ENCODE measurements at regions not wholly inside any gene's neighbourhood (a gene's known extent, or its start where the extent isn't known, plus 50 kb on each side); places are given as distances from the start of the nearest gene placed in this dataset.
"Not testable (repeated sequence)": the region's sequence is repeated elsewhere in the genome, so short reads cannot be mapped to it uniquely, and the experiment has no call there.

GRCh38 chr14:86943391-86944365, 1049.3 kb downstream of the GALC start:
- no peak for DNase-seq

- DNase-seq: no peak
Observed at GRCh38 chr14:86942936-86943335, 1050.0 kb downstream of the GALC start.

GRCh38 chr14:86940106-86940505, 1052.9 kb downstream of the GALC start:
- DNase-seq: no peak

GRCh38 chr14:86938320-86938719, 1054.7 kb downstream of the GALC start:
- no peak for DNase-seq

- DNase-seq: no peak
Observed at GRCh38 chr14:86936556-86936955, 1056.4 kb downstream of the GALC start.

- DNase-seq: no peak
Observed at GRCh38 chr14:86935241-86935885, 1057.6 kb downstream of the GALC start.

- no peak for DNase-seq
Observed at GRCh38 chr14:86933958-86934595, 1058.9 kb downstream of the GALC start.

- DNase-seq: no peak
Observed at GRCh38 chr14:86933460-86933859, 1059.5 kb downstream of the GALC start.

GRCh38 chr14:86915406-86915805, 1077.6 kb downstream of the GALC start:
- no peak for DNase-seq

GRCh38 chr14:86912709-86913108, 1080.3 kb downstream of the GALC start:
- no peak for DNase-seq

- no peak for DNase-seq
Observed at GRCh38 chr14:86911486-86911885, 1081.5 kb downstream of the GALC start.

- DNase-seq: not testable (repeated sequence)
Observed at GRCh38 chr14:86905386-86905926, 1087.5 kb downstream of the GALC start.

GRCh38 chr14:86902176-86902950, 1090.6 kb downstream of the GALC start:
- no peak for DNase-seq

GRCh38 chr14:86897704-86898513, 1095.1 kb downstream of the GALC start:
- no peak for DNase-seq

- DNase-seq: no peak
Observed at GRCh38 chr14:86897224-86897623, 1095.8 kb downstream of the GALC start.

- no peak for DNase-seq
Observed at GRCh38 chr14:86896701-86897100, 1096.3 kb downstream of the GALC start.

GRCh38 chr14:86892152-86892956, 1100.6 kb downstream of the GALC start:
- DNase-seq: no peak

- no peak for DNase-seq
Observed at GRCh38 chr14:86885280-86885679, 1107.7 kb downstream of the GALC start.

GRCh38 chr14:86884498-86884897, 1108.5 kb downstream of the GALC start:
- DNase-seq: no peak

GRCh38 chr14:86882818-86883217, 1110.2 kb downstream of the GALC start:
- no peak for DNase-seq

- no peak for DNase-seq
Observed at GRCh38 chr14:86865934-86866333, 1127.0 kb downstream of the GALC start.

Data from activated T-cell treated with anti-CD3 and anti-CD28 coated beads, Interleukin-2, amount 50 U/mL, for 48 hours (primary cell).